GM12891 (cell line): ENCODE measurements at regions not wholly inside any gene's neighbourhood (a gene's known extent, or its start where the extent isn't known, plus 50 kb on each side); places are given as distances from the start of the nearest gene placed in this dataset.

ENCODE experiments used
- POLR2AphosphoS5 ChIP-seq: IDR thresholded peaks from 2 replicates; pipeline ENCODE4 v1.6.1; 2011; ENCODE audit warnings: low read depth, low read length, control low read depth
- SPI1 ChIP-seq: IDR thresholded peaks from 2 replicates; pipeline ENCODE4 v1.6.1; 2011; ENCODE audit warnings: low read depth, low read length, control low read depth
- TAF1 ChIP-seq: IDR thresholded peaks from 2 replicates; pipeline ENCODE4 v1.6.1; 2011; ENCODE audit warnings: low read depth, low read length, control low read depth

DNA sequence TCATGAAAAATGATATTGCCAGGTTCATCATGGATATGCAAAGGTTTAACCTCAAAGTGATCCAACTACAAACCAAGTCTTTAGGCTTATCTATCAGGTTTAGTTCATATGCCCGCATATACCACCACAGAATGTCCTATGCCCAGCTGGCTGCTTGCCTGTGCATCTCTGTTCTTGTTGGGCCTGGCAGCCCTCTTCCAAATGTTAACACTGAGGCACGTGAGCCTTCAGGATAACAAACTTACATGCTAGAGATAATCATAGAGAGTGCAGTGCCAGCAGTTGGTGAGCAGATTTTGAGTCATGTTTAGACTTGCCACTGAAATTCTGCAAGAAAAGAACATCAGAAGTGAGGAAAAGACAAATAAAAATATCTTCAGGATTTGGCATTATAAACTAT, 607.9 kb upstream of the TMPRSS15 start:
- TF ChIP-seq TAF1: no peak
- TF ChIP-seq POLR2AphosphoS5: no peak
- no peak for TF ChIP-seq SPI1
